B cell (primary cell): ENCODE measurements at regions not wholly inside any gene's neighbourhood (a gene's known extent, or its start where the extent isn't known, plus 50 kb on each side); places are given as distances from the start of the nearest gene placed in this dataset.

Source experiments
- EZH2 ChIP-seq: IDR thresholded peaks from 2 replicates; pipeline ENCODE4 v1.6.1; 2012; ENCODE audit warnings: borderline replicate concordance, low read depth, mild to moderate bottlenecking, moderate library complexity, low read length; ENCODE audit not compliant: insufficient read depth, poor library complexity, severe bottlenecking
- TF ChIP-seq, protein P1 (sequence below): fragments of 200-600 bp; IDR thresholded peaks from one replicate; pipeline ENCODE4 v1.8.0; 2022; ENCODE audit warnings: antibody characterized with exemption, mild to moderate bottlenecking

DNA sequence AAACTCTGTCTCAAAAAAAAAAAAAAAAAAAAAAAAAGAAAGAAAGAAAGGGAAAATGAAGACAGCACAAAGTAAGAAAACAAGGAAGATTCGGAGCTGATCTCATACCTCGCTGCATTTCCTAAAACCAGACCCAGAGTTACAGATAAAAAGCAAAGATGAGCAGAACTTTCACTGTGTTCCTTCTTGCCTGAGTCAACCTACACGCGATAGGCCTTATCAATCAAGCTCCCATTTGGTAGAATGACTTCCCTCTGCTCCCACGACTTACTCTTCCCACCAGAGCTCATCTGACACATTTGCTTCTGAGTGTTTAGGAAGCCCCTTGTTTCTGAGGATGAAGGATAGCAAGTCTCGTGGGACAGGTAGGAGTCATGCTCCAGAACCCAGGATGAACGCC, 302.9 kb downstream of the TFAP2A start:
- TF ChIP-seq, protein P1, sequence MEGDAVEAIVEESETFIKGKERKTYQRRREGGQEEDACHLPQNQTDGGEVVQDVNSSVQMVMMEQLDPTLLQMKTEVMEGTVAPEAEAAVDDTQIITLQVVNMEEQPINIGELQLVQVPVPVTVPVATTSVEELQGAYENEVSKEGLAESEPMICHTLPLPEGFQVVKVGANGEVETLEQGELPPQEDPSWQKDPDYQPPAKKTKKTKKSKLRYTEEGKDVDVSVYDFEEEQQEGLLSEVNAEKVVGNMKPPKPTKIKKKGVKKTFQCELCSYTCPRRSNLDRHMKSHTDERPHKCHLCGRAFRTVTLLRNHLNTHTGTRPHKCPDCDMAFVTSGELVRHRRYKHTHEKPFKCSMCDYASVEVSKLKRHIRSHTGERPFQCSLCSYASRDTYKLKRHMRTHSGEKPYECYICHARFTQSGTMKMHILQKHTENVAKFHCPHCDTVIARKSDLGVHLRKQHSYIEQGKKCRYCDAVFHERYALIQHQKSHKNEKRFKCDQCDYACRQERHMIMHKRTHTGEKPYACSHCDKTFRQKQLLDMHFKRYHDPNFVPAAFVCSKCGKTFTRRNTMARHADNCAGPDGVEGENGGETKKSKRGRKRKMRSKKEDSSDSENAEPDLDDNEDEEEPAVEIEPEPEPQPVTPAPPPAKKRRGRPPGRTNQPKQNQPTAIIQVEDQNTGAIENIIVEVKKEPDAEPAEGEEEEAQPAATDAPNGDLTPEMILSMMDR = no peak
- no peak for TF ChIP-seq EZH2
